ENCODE measurements at regions not wholly inside any gene's neighbourhood (a gene's known extent, or its start where the extent isn't known, plus 50 kb on each side); places are given as distances from the start of the nearest gene placed in this dataset.
"Not testable (repeated sequence)": the region's sequence is repeated elsewhere in the genome, so short reads cannot be mapped to it uniquely, and the experiment has no call there.

DNA sequence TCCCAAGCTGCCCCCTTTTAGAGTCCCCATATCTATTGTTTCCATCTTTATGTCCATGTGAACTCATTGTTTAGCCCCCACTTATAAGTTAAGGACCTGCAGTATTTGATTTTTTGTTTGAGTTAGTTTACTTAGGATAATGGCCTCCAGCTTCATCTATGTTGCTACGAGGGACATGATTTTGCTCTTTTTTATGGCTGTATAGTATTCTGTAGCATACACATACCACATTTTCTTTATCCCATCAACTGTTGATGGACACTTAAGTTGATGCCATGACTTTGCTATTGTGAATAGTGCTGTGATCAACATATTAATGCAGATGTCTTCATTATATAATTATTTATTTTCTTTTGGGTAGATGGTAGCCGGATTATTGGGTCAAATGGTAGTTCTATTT lies 576.9 kb downstream of the ANKRD7 start:
- DNase-seq (ENCODE audit: low read depth), result no peak

- DNase-seq (ENCODE audit: low read depth), result no peak
Observed at GRCh38 chr7:118802726-118803125, 578.2 kb downstream of the ANKRD7 start.

DNA sequence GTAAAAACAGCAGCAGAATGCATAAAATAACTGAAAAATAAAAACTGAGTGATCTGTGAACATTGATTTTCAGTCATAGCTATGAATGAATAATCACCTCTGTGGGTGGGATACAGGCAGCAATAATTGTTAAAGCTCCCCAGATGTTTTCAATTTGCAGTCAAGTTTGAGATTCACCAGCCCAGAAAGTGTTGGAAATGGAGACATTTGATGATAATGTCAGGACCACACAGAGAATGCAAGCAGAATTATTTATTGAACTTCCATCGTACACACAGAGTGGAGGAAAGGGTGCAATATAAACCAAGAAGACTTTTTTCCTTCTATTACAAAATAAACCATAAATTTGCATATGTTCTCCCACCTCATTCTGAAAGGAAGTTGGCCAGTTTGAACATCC lies 601.7 kb downstream of the ANKRD7 start:
- DNase-seq (ENCODE audit: low read depth), result no peak

DNA sequence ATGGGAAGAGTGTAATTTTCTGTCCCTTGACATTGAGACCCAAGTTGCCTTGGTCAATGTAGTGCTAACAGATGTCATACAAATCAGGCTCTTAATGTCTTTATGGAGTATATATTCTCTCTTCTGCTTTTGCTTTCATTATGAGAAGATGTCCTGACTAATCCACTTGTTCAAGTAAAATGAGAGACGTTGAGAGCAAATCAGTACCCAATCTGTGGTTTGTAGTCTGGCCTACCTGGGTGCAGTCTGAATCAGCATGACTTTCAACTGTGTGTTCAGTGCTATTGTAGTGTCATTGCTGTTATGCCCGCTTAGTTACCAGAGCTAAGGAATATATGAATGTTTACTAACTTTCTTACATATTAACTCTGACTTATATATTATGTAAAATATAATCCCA lies 612.4 kb downstream of the ANKRD7 start:
- DNase-seq (ENCODE audit: low read depth), result no peak

DNA sequence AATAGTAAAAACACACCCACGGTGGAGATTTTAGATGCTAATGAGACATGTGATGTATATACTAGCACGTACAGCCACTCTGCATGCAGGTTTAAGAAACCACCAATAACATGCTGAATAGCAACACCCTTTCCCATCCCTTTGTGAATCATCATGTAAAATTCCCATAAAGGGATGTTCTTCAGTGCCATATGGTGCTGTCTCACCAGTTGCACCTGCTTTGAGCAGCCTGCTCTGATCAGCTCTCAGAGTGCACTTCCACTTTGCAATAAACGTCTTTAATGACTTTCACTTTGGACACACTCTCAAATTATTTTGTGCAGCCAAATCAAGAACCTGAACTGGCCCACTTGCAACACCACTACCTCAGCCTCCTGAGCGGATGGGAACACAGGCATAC lies 615.0 kb downstream of the ANKRD7 start:
- DNase-seq (ENCODE audit: low read depth), result no peak

DNA sequence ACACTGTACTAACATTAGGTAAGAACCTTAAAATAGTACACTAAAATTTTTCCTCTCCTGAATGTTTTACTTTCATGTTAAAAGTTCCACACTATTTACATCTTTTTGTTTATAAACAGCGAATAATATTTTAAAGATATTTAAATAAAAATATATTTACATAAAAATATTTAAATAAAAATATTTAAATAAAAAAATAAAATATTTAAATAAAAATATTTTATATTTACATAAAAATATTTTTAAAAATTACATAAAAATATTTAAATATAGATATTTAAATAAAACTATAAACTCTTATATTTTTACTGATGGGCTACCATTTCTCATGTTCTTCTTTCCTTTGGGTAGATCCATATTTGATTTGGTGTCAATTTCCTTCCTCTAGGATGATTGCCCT lies 619.0 kb downstream of the ANKRD7 start:
- no peak for DNase-seq (ENCODE audit: low read depth)

GRCh38 chr7:118844748-118845147 lies 620.2 kb downstream of the ANKRD7 start:
- DNase-seq (ENCODE audit: low read depth), result no peak

DNA sequence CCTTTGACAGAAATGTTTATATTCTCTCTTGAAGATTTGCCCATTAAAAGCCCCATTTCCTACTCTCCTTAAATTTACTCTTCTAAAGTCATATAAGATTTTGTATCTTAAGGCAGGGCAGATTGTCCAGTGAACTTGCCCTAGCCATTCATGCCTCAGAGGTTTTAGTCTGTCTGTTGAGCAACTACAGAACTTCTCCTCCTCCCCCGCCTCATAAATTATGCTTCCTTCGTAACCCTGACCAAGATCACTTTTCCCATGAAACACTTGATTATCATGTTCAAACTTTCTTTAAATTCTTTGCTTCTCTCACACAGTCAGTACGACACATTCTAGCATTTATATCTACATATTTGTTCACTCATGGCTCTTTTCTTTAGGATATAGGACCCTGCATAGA lies 621.3 kb downstream of the ANKRD7 start:
- no peak for DNase-seq (ENCODE audit: low read depth)

DNA sequence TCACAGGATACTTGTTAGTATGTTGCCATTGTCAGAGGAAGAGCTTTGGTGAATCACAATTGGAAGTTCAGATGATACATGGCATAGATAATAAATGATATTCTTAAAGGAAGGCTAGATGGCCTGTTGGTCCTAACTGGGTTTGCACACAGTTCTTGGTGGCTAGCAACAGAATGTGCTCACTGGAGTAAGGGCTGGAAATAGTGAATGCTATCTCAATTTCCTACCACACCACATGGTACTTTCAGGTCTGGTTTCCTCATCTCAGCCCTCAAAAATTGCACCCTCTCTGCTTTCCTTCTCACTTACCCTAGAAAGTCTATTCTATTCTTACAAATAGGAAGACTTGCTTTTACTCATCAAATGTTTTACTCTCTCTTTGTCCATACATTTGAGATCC lies 622.5 kb downstream of the ANKRD7 start:
- no peak for DNase-seq (ENCODE audit: low read depth)

- DNase-seq (ENCODE audit: low read depth), result no peak
Observed at GRCh38 chr7:118855290-118855689, 630.8 kb downstream of the ANKRD7 start.

- DNase-seq (ENCODE audit: low read depth), result no peak
Observed at GRCh38 chr7:118858651-118859149, 634.2 kb downstream of the ANKRD7 start.

GRCh38 chr7:118861581-118861980 lies 637.1 kb downstream of the ANKRD7 start:
- DNase-seq (ENCODE audit: low read depth), result no peak

- DNase-seq (ENCODE audit: low read depth), result no peak
Observed at GRCh38 chr7:118862740-118863139, 638.2 kb downstream of the ANKRD7 start.

DNA sequence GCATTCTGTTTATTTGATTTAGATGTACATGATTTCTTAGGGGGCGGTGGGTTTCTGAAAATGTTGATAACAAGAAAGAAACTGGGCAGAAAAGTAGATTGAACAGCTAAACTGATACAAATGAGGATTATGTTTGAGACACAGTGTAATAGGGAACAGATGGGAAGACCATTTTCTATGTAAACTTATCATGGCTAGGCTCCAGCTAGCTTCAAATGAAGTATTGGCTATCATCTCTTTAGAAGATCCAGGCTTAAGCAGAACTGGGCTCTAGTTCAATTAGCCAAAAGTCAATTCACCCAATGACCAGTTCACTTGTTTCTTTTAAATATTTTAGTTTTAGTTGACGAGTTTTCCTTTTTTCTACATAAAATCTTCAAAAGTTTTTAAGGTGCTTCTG lies 639.5 kb downstream of the ANKRD7 start:
- DNase-seq (ENCODE audit: low read depth), result no peak

GRCh38 chr7:118867860-118868259 lies 643.4 kb downstream of the ANKRD7 start:
- no peak for DNase-seq (ENCODE audit: low read depth)

GRCh38 chr7:118869141-118869540 lies 644.6 kb downstream of the ANKRD7 start:
- not testable (repeated sequence) for DNase-seq (ENCODE audit: low read depth)

DNA sequence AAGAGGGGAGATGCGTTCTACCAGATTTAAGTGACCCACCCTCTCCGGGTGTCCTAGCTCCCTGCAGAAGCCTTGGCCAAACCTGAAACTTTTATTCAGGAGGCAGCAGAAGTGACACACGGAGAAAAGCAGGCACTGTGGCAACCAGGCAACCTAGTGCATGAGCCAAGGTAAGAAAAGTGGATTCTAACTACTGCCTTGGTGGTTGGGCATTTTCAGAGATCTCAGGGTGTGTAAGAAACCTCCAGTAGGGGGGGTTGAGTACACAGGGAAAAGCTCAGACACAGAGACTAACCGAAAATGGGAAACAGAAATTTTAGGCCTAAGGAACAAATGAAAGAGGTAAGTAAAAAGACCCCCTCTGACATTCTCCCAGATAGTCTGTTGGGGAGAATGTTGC lies 645.7 kb downstream of the ANKRD7 start:
- DNase-seq (ENCODE audit: low read depth), result no peak

GRCh38 chr7:118872568-118872967 lies 648.1 kb downstream of the ANKRD7 start:
- no peak for DNase-seq (ENCODE audit: low read depth)

- no peak for DNase-seq (ENCODE audit: low read depth)
Observed at GRCh38 chr7:118877187-118877586, 652.7 kb downstream of the ANKRD7 start.

GRCh38 chr7:118878336-118878735 lies 653.8 kb downstream of the ANKRD7 start:
- no peak for DNase-seq (ENCODE audit: low read depth)

DNA sequence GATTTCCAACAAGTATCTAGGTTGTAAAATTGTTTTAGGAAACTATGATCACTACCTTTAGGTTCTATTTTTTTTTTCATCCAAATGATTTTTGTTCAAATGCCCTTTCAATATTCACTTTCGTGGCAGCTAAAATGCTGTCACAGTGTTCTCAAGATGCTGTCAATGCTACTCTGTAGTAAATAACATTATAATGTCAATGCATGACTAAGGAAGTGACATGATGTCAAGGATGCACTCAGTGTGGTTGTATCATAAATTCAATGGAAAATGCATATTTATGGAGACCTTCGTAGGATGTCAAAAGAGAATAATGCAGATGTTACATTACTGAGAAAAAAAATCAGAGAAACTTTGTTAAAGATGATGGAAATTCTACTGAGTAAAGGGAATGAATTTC lies 673.8 kb downstream of the ANKRD7 start:
- DNase-seq (ENCODE audit: low read depth), result no peak

GRCh38 chr7:118902600-118902999 lies 678.1 kb downstream of the ANKRD7 start:
- no peak for DNase-seq (ENCODE audit: low read depth)

DNA sequence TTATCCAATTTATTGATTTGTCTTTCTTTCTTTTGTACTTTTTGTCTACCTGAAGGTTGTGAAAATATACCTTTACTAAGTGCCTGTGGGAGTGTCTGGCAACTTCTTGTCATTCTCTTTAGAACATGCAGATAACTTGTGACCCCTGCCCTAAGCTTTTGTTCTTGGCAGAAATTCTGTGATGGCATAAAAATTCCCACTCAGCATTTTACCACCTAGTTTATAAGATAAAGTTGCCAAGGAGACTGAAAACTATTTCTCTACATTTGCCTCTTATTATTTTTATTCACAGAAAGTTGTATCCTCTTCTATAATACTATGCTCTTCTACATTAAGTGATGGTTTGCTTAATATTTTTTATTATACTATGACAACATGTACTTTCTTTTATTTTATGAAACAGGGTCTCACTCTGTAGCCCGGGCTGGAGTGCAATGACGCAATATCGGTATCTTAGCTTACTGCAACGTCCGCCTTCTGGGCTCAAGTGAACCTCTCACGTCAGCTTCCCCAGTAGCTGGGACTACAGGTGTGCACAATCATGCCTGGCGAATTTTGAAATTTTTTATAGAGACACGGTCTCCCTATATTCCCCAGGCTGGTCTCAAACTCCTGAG lies 683.5 kb downstream of the ANKRD7 start:
- no peak for DNase-seq (ENCODE audit: low read depth)

DNA sequence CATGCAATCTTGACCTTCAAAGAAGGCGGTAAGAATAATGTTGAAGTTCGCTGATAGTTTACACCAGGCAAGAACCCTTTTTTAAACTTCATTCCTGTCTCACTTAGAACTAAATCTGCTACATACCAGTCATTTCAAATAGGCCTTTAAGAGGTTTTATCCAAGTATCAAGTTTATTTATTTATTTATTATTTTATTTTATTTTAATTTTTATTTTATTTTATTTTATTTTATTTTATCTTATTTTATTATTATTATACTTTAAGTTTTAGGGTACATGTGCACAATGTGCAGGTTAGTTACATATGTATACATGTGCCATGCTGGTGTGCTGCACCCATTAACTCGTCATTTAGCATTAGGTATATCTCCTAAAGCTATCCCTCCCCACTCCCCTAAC lies 691.6 kb downstream of the ANKRD7 start:
- DNase-seq (ENCODE audit: low read depth), result not testable (repeated sequence)

- DNase-seq (ENCODE audit: low read depth), result peak; percentile 3
Observed at GRCh38 chr7:118918556-118918955, 694.1 kb downstream of the ANKRD7 start.

Data from HS-5 (cell line).